GM18868 (cell line): ENCODE measurements at regions not wholly inside any gene's neighbourhood (a gene's known extent, or its start where the extent isn't known, plus 50 kb on each side); places are given as distances from the start of the nearest gene placed in this dataset.

Experiments
- ATAC-seq: cut with Tn5 transposase; IDR thresholded peaks from one replicate; pipeline ENCODE4 v1.9.1; 2021; ENCODE audit warnings: mild to moderate bottlenecking, moderate library complexity; ENCODE audit not compliant: unreplicated experiment

DNA sequence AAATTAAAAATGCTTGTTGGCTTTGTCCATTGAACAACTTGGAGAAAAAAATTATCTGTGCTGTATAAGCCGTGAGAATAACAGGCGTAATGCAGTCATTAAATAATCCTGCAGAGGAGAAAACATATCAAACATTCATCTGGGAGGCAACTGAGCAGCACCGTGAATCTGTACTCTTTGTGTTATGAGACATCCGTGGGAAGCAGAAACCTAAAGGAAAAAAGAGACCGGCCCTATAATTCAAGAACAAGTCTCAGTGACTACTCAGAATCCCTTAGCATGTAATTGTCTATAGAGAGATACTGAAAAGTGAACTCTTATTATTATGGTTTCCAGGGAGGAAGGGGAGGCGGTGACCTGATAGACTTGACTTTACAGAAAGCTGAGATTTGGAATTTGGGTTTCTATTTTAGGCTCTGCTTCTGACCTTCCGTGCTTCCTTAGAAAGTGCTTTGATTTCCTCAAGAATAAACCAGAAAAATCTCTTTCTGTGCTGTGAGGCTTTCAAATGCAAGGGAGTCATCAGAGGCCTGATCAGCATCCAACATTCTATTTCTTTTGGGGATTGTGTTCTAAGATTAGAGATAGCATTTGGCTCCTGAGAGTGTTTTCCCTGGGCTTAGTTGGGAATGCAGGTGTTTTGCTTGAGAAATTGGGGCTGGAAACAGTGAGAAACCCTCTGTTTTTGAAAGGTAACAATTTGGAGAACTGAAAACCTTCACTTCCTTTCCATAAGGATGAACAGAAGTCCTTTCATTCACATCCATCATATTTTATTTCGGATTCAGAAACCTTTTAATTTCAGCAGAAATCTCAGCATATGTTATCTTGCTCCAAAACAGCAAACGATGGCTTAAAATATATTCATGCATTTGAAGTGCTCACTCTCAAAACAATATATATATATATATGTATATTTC is 296.7 kb downstream of the CSNK1G3 start:
- no peak for ATAC-seq

DNA sequence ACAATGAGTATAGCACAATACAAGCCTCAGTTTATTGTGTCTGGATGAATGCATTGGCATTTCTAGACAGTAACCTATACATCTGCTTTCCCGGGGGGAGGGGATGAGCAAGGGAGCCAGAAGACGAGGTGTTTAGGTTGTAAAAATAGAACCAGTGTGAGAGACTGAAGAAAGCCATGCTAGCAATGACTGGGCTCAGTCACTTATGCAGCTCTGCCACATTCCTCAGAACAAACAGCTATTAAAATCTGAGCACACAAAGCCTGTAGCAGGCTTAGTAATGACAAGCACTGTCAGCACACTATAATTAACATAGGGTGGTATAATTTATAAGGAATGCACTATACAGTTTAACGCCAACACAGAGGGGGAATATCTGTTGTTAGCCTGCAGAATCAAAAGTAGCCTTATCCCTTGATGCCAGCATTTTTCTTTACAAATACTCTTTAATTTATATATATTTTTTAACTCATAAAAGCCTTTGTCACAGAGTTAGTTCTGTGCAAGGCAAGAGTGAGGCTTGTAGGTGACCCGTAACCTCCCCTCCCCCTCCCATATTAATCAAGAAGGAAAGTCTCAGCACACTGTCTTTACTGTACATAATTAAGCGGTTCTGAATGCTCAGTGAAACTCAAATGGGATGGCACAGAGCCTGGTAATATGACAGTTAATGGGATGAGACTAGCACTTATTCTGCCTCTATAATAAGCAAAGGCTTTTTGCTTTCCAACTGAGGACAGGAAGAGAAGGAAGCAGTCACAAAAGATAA is 295.4 kb downstream of the CSNK1G3 start:
- no peak for ATAC-seq

- ATAC-seq: no peak
Measured at GRCh38 chr5:123806644-123807043, 294.7 kb downstream of the CSNK1G3 start.

- ATAC-seq: no peak
Measured at GRCh38 chr5:123805300-123805699, 293.3 kb downstream of the CSNK1G3 start.

DNA sequence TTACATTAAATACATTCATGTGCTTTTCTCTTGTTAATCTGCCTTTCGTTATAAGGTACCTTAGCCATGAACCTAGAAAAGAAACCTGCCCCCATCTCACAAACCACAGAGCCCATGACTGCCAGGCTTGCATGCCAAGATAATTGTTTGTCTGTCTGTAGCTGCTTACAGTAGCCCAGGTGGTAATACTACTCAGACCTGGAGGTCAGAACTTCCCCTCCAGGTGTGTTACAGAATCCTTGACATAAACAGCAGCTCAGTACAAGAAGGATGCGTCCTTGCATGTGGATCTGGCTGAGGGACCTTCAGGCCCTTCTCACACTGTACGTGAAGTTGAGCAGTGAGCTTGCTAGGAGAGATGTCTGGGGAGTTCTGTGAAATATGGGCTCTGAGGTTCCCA is 291.4 kb downstream of the CSNK1G3 start:
- ATAC-seq: no peak

- no peak for ATAC-seq
Measured at GRCh38 chr5:123802298-123802951, 290.4 kb downstream of the CSNK1G3 start.

DNA sequence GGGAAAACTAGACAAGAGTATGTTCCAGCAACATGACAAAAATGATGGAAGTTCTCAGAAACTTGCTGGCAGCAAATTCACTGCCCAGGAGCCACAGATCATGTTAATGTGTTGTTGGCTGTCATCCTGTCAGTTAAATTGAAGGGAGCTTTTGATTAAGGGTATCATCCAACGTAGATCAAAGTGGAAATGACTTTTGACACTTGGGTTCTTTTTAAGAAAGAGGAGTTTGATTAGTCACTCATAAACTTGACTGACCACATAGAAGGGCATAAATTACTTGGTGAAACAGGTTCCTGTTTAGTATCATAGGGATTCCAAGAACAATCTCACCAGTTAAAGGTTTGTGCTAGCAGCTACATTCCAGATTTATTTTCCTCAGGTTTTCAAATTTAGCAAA is 288.7 kb downstream of the CSNK1G3 start:
- no peak for ATAC-seq

- no peak for ATAC-seq
Measured at GRCh38 chr5:123795688-123796087, 283.7 kb downstream of the CSNK1G3 start.

- no peak for ATAC-seq
Measured at GRCh38 chr5:123790226-123790625, 278.2 kb downstream of the CSNK1G3 start.

GRCh38 chr5:123787635-123788034 is 275.7 kb downstream of the CSNK1G3 start:
- ATAC-seq: no peak

DNA sequence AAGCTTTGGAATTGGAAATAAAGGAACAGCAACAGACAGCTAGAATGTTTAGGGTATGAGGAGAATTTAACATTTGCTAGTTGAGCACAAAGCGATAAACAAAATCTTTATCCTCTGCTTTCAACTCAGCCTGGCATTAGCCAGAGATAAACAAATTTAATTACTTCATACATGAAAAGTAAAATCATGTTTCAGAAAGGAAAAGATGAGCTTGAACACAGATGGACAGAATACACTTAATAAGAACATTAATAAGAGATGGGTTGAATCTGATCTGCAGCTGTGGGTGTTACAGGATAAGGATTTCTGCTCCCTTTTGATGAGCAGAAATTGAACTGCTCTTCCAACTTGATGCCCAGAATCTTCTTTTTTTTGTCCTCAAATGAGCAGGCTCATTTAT is 275.2 kb downstream of the CSNK1G3 start:
- no peak for ATAC-seq

DNA sequence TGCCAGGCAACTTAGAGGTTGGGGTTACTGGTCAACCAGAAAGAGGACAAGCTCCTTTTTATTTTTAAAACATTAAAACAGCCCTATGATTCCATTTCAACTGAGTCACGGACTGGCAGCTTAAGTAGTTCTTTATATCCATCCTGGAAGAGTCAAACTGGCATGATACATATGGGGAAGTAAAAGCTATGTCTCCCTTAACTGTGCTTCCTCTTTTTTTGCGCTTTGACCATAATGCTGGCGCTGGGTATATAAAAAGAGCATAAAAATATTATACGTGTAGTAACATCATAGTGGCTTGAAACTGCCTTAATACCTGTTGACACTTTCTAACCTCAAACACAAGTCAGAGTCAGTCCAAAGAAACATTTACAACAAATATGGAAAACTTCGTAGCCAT is 274.4 kb downstream of the CSNK1G3 start:
- ATAC-seq: no peak

DNA sequence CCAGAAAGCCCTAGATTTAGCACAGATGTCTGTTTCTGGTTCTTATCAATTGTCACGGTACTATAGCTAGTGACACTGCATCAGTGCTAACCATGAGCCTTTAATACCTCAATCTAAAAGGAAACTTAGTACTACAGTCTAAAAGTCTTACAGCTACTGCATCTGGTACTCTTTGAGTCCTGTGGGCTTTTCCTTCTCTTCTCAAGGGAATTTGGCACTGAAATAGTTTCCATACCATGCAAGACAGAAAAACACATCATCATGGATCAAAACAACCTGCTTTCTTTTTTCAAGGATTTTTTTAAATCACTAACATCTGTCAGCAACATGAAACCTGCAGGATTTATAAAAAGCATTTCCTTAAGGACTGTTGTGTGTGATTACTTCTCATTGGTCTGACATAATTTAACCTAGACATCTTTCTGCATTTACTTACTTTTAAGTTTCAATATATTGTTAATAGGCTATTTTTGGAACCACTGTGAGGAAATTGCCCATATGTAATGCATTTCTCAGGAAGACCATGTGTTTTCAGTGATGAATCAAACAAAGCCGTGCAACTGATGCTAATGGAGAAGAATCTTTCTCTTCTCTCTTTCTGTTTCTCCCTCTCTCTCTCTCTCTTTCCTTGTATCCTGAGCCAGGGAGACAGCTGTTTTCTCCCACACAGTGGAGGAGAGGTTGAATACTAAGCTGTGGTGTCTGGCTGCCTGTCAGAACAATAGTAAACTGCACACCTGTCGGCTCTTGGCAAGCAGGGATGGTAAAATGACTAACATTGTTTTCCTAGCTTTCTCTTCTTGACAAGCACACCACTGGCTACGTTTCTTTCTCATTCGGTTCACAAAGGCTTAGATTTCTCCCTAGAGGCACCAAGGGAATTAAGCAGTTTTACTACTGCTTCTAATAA is 273.4 kb downstream of the CSNK1G3 start:
- no peak for ATAC-seq

- no peak for ATAC-seq
Measured at GRCh38 chr5:123783421-123783820, 271.4 kb downstream of the CSNK1G3 start.

GRCh38 chr5:123778641-123779040 is 266.7 kb downstream of the CSNK1G3 start:
- ATAC-seq: no peak

DNA sequence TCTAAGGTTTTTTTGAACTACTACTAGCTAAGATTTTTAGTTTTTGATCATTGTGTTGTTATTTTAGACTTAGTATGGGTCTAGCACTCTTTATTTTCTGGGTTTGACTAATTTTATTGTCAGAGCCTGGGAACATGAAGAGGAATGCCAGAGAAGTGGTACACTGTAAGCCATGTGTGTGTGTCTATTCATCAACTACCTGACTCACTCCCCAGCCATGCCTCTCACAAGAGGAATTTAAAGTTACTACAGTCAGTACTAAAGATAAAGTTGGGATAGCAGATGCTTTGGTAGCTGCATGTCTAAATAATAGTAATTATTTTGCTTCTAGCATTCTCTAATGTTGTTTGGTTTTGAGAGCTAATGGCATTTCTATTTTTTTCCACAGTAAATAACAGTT is 264.8 kb downstream of the CSNK1G3 start:
- ATAC-seq: no peak

DNA sequence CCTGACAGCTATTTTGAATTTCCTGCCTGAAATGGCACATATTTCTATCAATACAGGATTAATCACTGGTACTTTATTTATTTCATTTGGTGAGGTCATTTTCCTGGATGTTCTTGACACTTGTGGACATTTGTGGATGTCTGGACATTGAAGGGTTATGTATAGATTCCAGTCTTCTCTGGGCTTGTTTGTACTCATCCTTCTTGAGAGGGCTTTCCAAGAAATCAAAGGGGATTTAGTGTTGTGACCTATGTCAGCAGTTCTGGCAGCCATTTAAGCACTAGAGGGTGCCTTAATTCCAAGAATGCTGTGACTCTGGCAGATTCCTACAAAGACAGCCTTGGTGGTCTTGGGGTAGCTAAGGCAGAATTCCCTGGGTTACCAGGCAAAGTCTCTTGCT is 259.7 kb downstream of the CSNK1G3 start:
- ATAC-seq: no peak

- no peak for ATAC-seq
Measured at GRCh38 chr5:123763201-123763600, 251.2 kb downstream of the CSNK1G3 start.

- no peak for ATAC-seq
Measured at GRCh38 chr5:123756816-123757215, 244.8 kb downstream of the CSNK1G3 start.

- no peak for ATAC-seq
Measured at GRCh38 chr5:123756318-123756665, 244.3 kb downstream of the CSNK1G3 start.
